ENCODE measurements at regions not wholly inside any gene's neighbourhood (a gene's known extent, or its start where the extent isn't known, plus 50 kb on each side); places are given as distances from the start of the nearest gene placed in this dataset.
A peak's percentile ranks its signal among the peaks of the same experiment; 100 is the strongest.

DNA sequence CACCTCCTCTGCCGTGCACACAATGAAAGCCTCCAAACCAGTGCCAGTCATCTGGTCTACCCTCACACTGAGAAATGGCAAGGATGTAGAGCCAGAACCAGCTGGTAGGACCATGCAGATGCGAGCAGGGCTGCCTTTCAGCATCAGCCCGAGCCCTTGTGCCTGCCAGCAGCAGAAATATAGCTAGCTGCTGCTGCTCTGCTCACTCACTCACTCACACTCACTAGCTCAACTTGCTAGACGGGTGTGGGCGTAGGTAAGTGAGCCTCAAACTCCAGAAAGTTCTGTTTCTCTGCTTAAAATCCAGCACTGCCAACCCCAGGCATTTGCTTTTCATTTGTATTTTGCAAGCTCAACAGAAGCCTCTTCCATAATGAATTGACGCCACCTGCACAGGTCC, 114.0 kb downstream of the DRD1 start:
- DNase-seq (ENCODE audit: insufficient read length, low spot score) (no peak), FAIRE-seq (no peak)
- TF ChIP-seq POLR2A (IDR thresholded peaks at IDR 0.05; ENCODE audit: low read depth, low read length): no peak

DNA sequence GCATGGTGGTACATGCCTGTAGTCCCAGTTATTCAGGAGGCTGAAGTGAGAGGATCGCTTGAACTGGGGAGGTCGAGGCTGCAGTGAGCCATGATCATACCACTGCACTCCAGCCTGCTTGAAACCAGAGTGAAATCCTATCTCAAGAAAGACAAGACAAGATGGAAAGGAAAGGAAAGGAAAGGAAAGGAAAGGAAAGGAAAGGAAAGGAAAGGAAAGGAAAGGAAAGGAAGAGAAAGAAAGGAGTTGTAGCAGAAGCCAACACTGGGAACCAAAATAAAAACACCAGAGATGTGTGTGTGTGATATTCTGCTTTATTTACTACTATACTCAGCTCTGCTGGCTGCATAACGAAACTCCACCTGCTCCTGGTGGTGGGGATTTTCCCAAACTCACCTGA, 115.3 kb downstream of the DRD1 start:
- no peak for FAIRE-seq
- DNase-seq (ENCODE audit: insufficient read length, low spot score): no peak
- no peak for TF ChIP-seq POLR2A (IDR thresholded peaks at IDR 0.05; ENCODE audit: low read depth, low read length)

DNA sequence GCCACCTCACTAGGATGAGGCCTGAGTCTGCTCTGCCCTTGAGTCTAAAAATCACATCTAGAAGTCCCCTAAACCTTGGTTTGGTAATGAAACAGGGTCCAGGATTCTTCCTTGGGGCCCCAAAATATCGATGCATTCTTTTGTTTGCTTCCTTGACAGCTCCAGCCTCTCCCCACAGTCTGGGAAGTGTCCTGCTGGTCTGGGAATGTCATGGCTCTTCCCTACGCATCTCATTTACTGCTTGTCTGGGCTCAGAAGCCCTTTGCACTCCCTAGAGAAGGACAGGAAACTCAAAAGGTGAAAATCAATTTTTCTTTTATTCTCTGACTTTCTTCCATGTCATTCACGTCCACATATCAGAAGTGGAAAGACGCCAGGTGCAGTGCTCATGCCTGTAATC, 115.8 kb downstream of the DRD1 start:
- no peak for DNase-seq (ENCODE audit: insufficient read length, low spot score)
- no peak for TF ChIP-seq POLR2A (IDR thresholded peaks at IDR 0.05; ENCODE audit: low read depth, low read length)
- FAIRE-seq: no peak

DNA sequence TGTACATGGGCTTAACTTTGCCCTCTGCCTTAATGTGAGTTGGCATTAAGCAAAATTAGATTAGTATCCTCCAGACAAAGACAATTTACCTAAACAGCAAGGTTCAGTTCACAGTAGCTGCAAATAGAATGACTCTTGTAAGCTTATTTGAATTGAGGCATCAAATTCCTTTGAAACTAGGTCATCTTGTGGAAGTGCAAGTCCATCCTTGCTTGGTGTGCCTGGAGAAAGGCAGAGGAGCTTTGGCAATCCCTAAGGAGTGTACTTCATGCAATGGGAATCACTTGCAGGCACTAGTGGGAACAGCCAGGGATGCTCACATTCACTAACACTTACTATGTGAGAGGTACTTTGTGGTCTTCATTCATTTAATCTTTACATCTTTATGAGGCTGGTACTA, 118.3 kb downstream of the DRD1 start:
- TF ChIP-seq POLR2A (IDR thresholded peaks at IDR 0.05; ENCODE audit: low read depth, low read length): no peak
- DNase-seq (ENCODE audit: insufficient read length, low spot score): no peak
- no peak for FAIRE-seq

DNA sequence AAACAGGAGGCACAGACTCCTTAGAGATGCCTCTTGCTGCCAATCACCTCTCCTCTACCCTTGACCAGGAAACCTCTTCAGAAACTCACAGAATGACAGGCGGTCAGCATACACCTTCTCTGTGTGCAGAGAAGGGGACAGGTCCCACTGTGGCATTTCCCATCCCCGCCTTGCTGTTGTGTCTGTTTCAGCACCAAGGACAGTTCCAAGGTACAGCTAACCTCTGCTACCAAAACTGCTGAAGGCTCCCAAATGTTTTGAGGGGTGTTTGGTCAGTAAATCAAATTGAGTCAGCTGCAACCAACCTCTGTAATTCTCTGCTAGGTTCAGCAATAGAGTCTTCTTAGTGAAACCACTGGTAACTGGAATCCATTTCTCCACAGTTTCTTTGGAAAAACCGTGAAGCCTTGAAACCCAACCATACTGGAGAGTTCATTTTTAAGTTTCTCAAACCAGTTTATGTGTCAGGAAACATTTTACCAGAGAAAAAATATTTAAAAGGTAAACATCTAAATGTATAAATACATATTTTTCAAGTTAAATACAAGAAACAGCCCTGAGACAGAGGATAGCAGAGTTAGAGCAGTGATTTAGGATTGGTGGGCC, 122.0 kb downstream of the DRD1 start:
- FAIRE-seq: no peak
- TF ChIP-seq POLR2A (IDR thresholded peaks at IDR 0.05; ENCODE audit: low read depth, low read length): no peak
- no peak for DNase-seq (ENCODE audit: insufficient read length, low spot score)

DNA sequence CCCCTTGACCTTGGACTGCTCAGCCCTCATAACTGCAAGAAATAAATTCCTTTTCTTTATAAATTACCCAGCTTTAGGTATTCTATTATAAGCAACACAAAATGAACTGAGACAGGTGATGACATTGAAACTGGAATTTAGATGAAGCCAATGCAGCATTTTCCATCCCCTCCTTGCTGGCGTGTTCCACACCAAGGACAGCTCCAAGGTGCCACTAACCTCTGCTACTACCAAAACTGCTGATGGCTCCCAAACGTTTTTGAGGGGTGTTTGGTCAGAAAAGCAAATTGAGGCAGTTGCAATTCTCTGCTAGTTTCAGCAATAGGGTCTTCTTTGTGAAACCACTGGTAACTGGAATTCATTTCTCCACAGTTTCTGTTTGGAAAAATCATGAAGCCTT, 124.8 kb downstream of the DRD1 start:
- FAIRE-seq (no peak), DNase-seq (ENCODE audit: insufficient read length, low spot score) (no peak)
- no peak for TF ChIP-seq POLR2A (IDR thresholded peaks at IDR 0.05; ENCODE audit: low read depth, low read length)

DNA sequence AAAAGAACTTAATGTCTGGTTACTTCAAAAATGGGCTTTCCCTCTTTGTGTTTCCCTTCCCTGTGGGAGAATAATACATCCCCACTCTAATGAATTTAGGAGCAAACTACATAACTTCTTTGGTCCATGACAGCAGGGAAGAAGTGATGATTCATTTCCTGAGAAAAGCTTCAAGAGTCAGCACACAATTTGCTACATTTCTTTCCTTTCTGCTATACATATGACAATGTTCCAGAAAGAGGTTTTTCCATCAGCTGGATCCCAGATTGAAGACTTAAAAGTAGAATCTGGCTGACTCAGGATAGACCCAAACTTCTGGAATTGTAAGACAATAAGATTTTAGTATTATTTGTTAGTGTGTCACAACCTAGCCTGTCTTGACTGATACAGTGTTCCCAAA, 126.1 kb downstream of the DRD1 start:
- TF ChIP-seq POLR2A (IDR thresholded peaks at IDR 0.05; ENCODE audit: low read depth, low read length): no peak
- FAIRE-seq (no peak), DNase-seq (ENCODE audit: insufficient read length, low spot score) (no peak)

DNA sequence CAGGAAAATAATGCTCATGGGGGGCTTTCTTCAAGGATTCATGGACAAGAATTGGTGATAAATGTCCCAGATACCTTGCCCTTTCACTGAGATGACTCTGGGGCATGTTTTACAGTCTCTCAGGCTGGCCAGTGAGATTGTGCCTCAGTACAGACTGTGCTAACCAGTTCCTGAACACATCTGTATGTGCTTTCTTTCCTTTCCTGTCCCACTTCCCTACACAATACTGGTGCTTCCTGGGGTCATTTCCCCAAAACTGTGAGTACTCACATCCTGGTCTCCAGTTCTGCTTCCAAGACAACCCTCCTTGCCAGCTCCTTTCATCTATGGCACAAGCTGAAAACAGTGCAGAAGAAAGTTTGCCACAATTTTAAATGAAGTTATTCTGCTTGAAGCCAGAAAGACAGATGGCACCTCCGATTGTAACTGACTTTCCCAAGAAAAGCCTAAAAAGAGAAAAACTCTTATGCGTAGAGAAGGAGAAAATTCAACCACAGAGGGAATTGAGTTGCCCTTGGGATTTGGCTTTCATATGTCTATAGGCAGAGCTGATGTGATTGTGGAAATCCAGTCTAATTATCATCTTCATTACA, 134.7 kb downstream of the DRD1 start:
- FAIRE-seq (no peak), DNase-seq (ENCODE audit: insufficient read length, low spot score) (no peak)
- no peak for TF ChIP-seq POLR2A (IDR thresholded peaks at IDR 0.05; ENCODE audit: low read depth, low read length)

DNA sequence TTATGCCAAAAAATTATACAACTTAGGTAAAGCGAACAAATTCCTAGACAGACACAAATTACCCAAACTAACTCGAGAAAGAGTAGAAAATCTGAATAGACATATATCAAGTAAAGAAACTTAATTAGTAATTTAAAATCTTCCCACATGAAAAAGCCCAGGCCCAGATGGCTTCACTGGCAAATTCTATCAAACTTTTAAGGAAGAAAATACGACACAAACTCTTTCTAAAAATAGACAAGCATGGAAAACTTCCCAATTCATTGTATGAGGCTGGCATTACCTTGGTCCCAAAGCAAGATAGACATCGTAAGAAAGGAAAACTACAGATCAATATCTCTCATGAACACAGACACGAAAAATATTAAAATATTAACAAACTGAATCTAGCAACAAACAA, 135.3 kb downstream of the DRD1 start:
- DNase-seq (ENCODE audit: insufficient read length, low spot score): no peak
- no peak for TF ChIP-seq POLR2A (IDR thresholded peaks at IDR 0.05; ENCODE audit: low read depth, low read length)
- no peak for FAIRE-seq

DNA sequence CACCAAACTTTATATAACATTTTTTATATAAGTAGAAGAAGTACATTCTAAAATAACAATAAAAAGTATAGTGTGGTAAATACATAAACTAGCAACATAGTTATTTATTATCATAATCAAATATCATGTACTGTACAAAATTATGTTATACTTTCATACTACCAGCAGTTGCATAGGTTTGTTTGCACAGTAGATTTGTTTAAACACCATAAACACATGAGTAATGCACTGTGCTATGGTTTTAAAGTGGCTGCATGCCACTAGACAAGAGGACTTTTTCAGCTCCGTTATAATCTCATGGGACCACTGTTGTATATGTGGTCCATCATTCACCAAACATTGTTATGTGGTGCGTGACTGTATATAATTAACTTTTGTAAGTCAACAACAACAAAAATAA, 137.6 kb downstream of the DRD1 start:
- FAIRE-seq (no peak), DNase-seq (ENCODE audit: insufficient read length, low spot score) (no peak)
- TF ChIP-seq POLR2A (IDR thresholded peaks at IDR 0.05; ENCODE audit: low read depth, low read length): no peak

DNA sequence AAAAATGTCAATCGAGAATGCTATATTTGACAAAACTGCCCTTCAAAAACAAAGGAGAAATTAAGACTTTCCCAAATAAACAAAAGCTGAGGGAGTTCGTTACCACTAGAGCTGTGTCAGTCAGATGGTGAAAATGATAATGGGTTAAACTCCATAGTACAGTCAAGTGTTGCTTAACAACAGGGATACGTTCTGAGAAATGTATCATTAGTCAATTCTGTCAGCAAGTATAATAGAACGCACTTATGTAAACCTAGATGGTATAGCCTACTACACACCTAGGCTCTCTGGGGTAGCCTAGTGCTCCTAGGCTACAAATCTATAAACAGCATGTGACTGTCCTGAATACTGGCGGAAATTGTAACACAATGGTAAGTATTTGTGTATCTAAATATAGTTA, 138.7 kb downstream of the DRD1 start:
- DNase-seq (ENCODE audit: insufficient read length, low spot score): no peak
- no peak for TF ChIP-seq POLR2A (IDR thresholded peaks at IDR 0.05; ENCODE audit: low read depth, low read length)
- no peak for FAIRE-seq

DNA sequence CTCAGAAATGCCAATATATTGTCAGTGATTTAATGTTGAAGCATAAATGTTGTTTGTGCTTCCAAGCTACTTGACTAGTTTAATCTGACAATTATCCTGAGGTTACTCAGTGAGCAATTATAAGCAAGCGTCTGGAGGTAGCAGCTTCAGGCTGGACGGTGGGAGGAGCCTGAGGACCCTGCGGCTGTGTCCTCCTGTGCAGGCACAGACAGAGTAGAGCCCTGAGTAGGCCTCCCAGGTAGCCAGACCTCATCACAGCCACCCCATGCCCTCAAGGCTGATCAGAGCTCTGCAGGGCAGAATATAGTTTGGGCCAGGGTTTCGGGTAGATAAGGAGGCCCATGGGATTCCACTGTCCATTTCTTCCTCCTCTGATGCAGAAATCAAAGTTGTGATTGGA, 153.6 kb downstream of the DRD1 start:
- no peak for FAIRE-seq
- DNase-seq (ENCODE audit: insufficient read length, low spot score): no peak
- no peak for TF ChIP-seq POLR2A (IDR thresholded peaks at IDR 0.05; ENCODE audit: low read depth, low read length)

DNA sequence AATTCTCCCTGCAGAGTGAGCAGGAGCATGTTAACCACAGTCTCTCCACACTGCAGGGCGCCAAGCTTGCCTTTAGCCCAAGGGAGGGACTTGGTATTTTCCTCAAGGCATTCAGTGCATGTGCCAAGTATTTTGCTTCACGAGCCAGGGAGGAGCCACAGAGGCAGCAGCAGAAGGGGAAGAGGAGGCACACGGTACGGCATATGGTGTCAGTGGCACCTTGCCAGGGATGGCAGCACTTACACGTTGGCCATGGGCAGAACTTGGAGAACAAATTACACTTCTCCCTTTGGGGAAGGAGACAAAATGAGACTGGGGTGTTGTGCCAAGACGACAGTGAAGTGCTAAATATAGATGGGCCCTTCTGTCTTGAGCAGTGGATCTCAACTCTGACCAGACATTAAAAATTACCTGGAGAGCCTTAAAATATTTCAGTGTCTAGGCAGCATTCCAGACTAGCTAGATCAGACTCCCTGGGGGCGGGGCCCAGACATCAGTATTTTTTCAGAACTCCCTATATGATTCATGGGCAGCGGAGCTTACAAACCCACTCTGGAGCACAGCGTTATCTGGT, 155.8 kb downstream of the DRD1 start:
- no peak for TF ChIP-seq POLR2A (IDR thresholded peaks at IDR 0.05; ENCODE audit: low read depth, low read length)
- FAIRE-seq (no peak), DNase-seq (ENCODE audit: insufficient read length, low spot score) (peak; percentile 23)

DNA sequence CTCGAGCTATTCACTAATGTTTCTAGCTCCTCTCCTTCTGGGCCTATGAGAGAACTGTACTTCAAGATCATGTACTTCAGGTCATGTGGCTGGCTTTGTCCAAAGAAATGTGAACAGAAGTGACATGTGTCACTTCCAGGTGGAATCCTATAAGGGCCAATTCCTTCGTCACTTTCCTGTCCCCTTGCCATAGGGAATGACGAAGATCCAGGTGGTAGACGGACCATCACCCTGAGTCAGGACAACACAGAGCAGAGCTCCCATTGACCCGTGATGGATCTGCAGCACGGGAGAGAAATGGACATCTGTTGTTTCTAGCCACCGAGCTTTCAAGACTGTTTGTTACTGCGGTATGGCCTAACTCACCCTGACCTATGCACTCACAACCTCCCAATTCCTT, 157.0 kb downstream of the DRD1 start:
- FAIRE-seq: no peak
- no peak for TF ChIP-seq POLR2A (IDR thresholded peaks at IDR 0.05; ENCODE audit: low read depth, low read length)
- no peak for DNase-seq (ENCODE audit: insufficient read length, low spot score)

DNA sequence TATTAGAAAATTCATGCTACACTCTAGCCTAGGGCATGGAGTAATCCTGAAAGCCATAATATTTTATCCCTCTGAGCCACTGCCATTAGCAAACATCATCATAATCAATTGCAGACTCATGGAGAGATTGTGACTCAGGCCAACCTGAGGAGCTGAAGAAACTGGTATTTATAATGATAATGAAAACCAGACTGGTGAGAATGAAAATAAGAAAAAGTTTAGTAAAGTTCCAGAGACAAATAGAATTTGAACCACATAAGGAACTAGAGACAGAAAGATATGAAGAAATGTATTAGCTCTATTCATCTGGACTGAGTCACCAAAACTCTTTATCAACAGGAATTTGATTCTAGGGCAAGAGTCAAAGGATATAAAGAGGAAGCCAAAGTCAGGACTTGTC, 158.7 kb downstream of the DRD1 start:
- DNase-seq (ENCODE audit: insufficient read length, low spot score) (no peak), FAIRE-seq (no peak)
- TF ChIP-seq POLR2A (IDR thresholded peaks at IDR 0.05; ENCODE audit: low read depth, low read length): no peak
